Kidney capillary endothelial cell (primary cell): ENCODE measurements at regions not wholly inside any gene's neighbourhood (a gene's known extent, or its start where the extent isn't known, plus 50 kb on each side); places are given as distances from the start of the nearest gene placed in this dataset.
"Not testable (repeated sequence)": the region's sequence is repeated elsewhere in the genome, so short reads cannot be mapped to it uniquely, and the experiment has no call there.

Source experiments
- DNase-seq: peaks from one replicate; pipeline ENCODE4 v3.0.0-alpha.2; 2018; ENCODE audit warnings: low spot score

DNA sequence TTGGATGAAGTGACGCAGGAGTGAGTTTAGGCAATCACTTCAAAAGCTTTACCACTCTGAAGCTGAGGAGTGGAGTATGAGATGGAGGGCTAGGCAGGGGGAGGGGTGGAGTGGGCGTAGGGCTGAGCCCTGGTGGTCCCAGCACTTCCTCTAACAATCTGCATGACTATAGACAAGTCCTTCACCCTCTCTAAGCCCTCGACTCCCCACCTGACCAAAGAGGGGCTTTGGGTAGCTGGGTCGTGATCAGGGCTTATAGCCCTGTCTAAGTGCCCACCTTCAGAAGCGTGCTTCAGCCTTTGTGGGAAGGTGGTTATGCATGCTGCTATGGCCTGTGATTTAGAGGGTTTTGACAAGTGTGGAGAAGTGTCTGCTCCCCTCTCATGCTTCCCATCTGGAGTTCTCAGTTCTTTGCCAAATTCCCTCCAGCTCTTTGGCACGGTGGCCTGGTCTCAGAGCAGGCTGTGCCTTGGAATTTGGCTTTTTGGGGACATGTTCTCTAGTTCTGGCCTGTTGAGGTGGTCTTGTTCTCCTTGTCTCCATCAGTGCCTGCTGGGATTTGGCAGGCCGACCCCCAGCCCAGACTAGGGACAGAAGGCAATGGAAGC, 53.0 kb downstream of the ACTBL2 start:
- no peak for DNase-seq

DNA sequence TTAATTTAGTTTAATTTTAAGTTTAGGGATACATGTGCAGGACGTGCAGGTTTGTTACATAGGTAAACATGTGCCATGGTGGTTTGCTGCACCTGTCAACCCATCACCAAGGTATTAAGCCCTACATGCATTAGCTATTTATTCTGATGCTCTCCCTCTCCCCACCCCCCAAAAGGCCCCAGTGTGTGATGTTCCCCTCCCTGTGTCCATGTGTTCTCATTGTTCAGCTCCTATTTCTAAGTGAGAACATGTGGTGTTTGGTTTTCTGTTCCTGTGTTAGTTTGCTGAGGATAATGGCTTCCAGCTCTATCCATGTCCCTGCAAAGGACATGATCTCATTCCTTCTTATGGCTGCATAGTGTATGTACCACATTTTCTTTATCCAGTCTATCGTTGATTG, 53.6 kb downstream of the ACTBL2 start:
- not testable (repeated sequence) for DNase-seq

DNA sequence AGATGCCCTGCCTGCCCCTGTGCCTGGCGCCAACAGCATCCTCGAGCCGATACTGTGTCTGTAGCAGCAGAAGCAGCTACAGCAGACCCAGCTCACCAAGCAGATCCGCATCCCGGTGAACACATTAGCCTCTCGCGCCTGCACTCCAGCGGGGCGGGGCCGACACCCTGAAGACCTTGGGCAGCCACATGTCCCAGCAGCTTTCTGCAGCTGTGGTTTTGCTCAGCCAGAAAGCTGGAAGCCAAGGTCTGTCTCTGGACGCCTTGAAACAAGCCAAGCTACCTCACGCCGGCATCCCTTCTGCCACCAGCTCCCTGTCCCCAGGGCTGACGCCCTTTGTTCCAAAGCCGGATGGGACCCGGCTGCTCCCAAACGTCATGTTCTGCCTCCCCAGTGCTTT, 59.6 kb downstream of the ACTBL2 start:
- no peak for DNase-seq

DNA sequence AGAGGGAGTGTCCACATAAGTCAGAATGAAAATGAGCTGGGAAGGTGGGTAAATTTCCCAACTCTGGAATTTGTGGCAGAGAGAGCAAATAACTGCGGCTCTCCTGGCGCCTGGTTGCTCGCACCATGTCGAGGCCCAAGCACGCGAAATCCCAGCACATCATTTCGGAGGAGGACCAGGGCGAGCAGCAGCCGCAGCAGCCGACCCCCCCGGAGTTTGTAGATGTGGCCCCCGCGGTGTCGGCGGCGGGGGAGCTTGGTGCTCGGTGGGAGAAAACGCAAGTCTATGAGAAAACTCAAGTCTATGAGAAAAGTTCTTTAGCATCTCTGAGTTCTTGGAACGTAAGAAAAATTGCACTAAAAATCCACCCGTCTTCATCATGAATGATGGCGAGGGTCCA, 60.3 kb downstream of the ACTBL2 start:
- no peak for DNase-seq

DNA sequence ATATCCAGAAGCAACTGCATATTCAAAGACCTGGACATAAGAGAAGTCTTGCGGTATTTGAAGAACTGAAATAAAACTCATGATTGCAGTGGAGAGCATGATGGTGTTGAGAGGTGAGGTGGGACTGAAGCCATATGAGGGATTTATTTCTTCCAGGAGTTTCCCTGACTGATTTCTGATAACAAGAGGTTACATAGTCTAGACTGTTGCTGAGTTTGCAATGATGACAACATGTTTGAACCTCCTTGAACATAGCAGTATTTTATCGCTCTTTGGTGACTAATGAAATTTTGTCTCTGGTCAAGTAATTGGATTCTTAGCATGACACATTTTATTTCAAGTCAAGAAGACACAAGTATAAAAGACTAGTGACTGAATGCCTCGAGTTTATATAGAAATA, 61.8 kb downstream of the ACTBL2 start:
- DNase-seq, result no peak

DNA sequence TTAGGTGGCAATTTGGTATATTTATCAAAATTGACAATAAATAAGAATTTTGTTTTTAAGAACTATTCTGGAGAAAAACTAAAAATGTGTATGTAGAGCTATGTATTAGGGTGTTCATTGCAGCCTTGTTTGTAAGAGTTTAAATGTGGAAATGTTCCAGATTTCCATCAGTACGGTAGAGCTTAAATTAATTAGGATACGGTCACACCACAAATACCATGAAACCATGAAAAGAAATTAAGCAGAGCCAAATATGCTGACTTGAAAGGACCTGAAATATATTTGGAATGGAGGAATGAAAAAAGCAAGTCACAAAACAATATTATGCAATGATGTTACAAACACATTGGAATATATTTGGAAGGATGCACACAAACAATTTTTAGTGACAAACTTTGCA, 64.6 kb downstream of the ACTBL2 start:
- no peak for DNase-seq

DNA sequence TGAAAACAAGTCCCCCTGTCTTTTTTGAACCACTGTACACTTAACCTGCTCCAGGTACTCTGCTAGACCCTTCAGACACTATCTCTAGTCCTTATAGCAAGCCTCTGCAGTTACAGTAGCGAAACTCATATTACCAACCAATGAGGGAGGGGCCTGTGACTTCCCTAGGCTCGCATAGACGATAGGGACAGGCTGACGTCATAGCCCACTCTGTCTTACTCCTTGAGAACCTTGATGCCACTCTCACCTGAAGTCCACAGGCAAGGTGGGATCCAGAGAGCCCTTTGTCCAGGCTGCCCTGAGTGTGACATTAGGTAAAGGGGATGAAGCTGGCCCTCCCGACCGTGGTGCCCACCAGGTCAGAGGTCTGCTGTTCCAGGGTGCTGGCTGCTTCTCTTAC, 65.3 kb downstream of the ACTBL2 start:
- DNase-seq, result no peak

DNA sequence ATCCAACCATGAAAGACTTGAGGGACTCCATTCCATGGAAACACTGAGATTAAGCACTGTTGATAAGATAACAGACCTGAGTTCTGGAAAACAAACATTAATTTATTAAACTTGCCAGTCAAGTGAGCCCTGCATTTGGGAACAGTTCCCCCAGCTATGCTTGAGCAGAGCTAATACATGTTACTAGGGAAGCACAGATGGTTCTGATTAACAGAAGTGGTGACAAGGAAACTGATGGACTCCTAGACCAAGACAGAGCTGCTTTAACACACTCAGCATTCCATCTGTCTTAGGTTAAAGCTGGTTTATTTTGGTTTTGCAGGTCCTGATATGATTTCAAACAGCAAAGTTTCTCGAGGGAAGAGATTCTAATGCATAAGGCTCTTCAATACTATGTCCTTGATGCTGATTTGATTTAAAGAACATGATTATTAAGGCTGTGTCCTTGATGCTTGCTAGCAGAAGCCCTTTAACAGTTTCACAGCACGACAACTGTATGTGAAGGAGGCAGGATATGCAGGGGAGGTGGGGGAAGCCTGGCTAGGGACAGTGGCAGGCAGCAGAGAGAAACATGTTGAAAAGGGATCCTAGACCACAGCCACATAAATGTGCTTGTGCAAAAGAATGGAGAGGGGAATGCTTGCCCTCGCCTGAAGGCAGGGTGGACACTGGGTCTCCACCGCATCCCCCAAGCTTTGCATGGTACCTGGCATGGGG, 66.2 kb downstream of the ACTBL2 start:
- no peak for DNase-seq

DNA sequence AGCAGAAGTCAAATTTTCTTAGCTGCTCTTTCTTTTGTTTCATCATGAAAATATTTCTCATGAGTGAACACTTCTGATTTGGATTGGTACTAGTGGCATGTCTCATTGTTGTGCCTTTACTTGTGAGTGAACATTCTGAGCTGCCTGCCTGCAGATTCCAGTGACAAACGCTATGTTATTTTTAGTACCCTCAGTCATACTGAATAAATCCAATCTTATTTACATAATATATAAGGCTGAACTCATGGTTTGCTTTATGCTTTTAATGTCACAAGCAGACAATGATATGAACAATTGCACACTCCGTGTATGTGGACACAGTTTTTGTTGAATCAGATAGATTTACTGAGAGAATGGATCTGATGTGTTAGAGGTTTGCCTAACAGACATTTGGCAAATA, 67.8 kb downstream of the ACTBL2 start:
- no peak for DNase-seq

DNA sequence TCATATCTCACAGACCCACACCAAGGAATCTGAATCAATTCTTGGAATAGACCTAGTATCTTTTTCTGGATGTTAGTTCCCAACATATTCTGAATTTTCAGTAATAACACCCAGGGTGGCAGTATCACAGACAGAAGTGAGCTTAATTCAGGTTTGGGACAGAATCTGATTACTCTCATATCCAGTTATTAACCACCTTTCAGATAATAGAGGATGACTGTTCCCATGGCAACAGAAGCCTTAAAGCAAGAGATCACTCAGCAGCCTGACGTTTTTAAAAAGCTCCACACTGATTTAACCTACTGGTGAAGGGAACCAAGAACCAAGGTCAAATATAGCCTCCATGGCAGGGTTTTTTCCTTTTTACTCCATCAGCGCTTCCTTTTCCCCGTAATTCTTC, 68.4 kb downstream of the ACTBL2 start:
- no peak for DNase-seq

DNA sequence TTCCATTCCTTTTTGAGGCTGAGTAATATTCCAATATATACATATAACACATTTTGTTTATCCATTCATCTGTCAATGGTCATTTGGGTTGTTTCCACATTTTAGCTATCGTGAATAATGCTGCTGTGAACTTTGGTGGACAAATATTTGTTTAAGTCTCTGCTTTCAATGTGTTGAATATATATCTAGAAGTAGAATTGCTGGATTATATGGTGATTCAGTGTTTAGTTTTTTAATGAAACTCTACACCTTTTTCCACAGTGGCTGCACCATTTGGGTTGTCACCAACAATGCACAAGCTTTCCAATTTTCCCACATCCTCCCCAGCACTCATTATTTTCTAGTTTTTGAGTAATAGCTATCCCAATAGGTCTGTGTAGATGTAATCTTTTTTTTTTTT, 69.5 kb downstream of the ACTBL2 start:
- no peak for DNase-seq

DNA sequence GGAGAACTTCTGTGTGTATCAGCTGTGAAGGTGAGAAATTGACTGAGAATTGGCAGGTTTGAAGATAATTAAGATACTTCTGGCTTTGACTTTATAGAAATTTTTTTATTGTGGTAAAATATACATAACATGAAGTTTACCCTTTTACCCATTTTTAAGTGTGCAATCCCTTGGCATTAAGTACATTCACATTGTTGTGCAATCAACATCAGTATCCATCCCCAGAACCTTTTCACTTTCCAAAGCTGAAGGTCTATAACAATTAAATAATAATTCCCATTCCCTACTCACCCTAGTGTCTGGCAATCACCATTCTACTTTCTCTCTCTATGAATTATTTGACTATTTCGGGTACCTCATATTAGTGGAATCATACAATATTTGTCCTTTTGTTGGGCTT, 69.9 kb downstream of the ACTBL2 start:
- no peak for DNase-seq

DNA sequence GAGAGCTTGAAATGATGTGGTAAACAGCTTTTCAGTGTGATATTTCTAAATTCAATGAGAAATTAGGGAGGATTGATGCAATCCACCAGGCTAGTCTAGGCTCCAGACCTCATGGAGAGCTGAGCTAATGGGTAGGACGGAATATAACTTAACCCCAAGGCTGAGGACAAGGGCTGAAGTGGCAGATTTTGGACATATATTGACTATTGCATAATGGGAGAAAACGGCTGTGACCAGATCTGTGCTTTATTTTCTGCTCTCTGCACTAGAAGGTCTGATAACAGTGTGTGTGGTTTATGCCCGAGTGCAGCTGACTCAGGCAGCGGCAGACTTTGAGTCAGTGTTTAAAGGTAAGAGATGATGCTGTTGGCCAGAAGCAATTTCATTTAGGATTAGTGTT, 70.6 kb downstream of the ACTBL2 start:
- DNase-seq, result no peak

DNA sequence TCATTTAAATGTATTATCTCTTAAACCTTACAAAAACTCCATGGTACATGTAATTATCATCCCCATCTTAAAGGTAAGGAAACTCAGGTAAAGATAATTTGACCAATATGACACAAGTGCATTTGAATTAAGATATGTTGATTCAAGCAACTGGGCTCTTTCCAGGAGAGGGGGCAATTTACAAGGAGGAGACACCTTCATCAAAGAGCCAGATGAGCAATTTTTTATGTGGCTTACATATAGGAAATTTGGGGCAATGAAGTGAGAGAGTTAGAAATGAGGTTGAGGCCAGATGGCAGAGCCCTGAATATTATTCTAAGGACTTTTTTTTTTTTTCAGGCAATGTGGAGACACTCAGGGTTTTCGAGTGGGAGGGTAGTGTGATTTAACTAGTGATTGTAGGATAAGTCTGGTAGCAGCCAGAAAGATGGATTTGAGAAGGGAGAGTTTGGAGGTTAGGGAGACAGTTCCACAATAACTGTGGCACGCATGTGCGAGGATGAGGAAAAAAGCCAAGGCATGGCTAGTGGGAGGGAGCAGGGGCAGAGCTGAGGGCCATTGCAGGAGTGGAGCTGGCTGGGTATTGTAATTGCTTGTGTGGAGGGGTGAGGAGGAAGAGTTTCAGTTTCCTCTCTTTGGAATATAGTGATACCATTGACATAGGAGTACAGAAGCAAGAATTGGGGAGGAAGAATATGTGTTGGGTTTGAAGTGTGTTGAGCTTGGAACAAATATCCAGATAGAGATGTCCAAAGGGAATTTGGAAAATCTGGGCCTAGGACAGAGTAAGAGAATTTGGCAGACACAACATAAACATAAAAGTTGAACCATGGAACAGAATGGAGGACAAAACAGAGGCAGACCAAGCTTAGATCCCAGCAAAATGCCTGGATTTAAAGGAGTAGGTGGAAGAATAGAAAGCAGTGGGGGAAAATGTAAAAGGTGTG, 72.0 kb downstream of the ACTBL2 start:
- no peak for DNase-seq

DNA sequence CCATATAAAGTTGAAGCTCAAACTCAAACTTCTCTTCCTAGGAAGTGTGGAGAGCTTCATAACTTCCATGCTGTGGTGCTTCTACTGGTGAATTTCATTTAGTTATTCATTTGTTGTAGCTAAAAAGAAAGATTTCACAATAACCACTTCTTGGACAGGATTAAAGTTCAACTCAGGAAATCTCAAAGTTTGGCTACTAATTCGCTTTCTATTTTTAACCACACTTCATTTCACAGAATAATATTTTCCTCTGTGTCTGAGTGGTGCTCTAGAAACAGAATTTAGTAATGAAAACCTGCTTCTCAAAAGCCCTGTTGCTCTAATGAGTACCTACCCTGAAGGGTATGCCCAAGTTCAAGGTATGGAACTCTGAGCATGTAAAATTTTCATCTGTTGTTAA, 73.9 kb downstream of the ACTBL2 start:
- no peak for DNase-seq

DNA sequence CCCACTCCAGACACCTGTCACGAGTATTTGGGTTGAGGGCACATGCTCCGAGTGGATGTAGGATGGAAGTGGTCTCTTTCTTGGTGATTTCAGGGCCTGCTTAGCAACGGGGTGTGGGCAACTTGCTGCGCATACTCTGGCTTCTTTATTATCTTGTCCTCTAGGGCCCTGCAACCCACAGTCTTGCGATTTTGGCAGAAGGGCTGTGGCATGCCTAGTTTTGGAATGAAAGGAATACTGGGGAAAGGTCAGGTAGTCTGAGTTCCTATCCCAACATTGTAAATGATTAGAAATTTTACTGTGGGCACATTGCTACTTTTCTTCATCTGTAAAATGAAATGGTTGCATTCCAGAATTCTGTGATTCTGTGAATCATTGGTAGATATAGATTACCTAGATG, 74.3 kb downstream of the ACTBL2 start:
- no peak for DNase-seq

DNA sequence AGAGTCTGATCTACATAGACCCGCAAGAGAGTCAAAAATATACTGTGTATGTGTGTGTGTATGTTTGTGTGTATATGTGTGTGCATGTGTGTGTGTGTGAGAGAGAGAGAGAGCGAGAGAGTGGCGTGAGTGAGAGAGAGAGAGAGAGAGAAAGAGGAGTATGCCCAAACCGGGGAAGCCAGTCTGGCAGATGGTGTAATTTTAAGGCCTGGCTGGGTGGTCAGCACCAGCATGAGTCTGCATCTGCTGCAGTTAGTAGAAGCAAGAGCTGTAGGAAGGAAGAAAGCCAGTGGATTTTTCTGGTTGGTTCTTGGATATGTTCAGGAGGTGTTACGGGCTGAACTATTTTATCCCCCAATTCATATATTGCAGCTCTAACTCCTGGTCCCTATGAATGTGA, 75.2 kb downstream of the ACTBL2 start:
- no peak for DNase-seq

DNA sequence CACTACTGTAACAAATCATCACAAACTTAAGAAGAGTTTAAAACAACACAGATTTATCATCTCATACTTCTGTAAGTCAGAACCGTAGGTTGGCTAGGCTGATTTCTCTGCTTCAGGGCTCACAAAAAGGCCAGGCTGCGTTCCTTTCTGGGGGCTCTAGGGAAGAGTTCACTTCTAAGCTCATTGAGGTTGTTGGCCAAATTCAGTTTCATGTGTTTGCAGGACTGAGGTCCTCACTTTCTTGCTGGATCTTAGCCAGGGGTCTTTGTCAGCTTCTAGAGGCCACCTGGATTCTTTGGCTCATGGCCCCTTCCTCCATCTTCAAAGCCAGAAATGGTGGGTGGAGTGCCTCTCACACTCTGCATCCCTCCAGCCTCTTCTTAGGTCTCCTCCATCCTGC, 76.0 kb downstream of the ACTBL2 start:
- DNase-seq, result no peak

DNA sequence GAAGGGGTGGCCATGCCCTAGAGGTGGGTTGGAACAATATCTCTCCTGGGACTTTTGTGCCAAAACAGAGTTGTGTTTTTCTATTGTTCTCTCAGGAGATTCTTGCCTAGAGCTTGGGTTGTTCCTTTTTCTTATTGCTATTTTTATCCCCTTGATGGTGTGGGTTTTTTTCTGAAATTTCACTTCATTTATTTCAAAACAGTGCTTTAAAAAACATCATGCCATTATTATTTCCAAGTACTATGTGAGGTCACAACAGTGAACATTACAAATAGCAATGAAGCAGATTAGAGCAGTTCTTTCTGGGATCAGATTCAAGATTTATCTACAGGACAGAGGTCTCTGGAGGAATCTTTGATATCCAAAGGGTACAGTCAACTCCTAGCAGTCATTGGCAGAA, 76.6 kb downstream of the ACTBL2 start:
- no peak for DNase-seq

DNA sequence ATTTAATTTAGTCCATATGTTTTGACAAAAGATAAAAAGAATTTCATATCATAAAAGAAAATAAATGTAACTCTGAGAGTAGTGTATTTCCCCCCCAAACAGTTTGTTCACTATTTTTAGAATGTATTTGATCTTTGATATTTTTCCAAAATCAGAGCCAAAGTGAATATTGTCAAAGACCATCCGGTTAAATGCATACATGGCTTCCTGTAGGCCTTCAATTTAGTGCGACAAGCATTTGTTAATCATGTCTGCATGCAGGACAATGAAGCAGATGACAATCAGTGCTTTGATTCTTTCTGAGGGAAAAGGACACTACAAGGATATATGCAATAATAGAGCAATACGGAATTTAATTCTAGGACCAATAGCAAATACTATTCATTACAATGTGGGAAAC, 79.8 kb downstream of the ACTBL2 start:
- no peak for DNase-seq

DNA sequence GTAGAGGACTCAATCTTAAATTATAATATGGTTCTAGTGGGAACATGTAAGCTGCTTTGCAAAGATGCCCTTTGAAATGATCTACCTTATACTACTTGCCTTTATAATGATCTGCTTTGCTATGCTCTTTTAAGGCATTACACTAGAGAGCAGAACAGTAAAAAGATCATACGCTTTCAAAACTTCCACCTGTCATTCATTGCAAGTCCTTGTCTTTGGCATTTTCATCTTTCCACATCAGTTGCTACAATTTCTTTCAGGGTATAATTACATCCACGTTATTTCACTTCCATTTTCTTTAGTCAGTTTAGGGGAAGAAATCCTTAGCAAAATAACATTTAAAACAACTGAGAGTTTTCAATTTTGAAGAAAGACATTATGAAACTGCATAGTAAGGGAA, 80.3 kb downstream of the ACTBL2 start:
- no peak for DNase-seq

DNA sequence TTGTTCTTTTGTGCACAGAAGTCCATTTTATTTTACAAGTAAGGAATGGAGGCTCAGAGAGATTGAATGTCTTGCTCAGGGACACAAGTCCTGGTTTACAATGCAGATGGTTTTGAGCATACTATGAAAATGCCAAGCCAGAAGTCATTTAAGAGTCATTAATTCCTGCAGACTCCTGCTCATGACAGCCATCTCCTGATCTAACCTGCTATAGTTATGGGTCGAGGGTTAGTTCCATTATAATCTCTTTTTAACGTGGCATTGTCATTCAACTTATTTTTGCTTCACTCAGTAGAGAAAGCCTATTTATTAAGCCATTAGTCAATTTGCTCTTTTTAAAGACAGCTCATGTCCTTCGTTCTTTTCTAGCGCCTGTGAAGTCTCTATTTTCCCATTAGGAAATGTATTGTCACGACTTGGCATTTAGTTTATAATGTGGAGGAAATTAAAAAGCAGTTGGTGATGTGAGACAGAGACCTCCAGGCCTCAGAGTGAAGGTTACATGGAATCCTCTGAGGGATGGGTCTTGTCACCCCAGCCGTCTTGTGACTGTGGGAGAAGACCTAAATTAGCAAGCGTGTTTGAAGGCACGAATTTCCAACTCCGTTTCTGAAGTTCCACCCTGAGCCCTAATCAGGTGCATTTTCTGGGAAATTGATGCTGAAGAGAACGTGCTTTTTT, 84.1 kb downstream of the ACTBL2 start:
- no peak for DNase-seq

DNA sequence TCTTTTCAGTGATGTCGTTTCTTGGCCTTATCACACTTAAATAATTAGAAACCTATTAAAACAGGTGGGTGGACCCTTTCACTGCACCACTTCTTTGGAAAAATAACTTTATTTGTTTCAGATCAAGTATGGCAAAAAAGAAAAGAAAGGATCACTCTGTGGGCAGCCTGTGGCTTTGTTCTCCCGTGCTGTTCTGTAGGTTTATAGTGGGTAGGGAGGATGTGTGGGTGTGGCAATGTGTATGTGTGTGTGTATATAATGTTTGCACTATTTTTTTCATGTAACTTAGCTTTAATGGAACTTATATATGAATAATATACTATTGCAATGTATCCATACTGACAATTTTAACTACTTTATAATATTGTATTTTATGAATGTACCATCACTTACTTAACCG, 85.9 kb downstream of the ACTBL2 start:
- DNase-seq, result no peak
